Karpas-422 (cell line): ENCODE measurements at regions not wholly inside any gene's neighbourhood (a gene's known extent, or its start where the extent isn't known, plus 50 kb on each side); places are given as distances from the start of the nearest gene placed in this dataset.
"Not testable (repeated sequence)": the region's sequence is repeated elsewhere in the genome, so short reads cannot be mapped to it uniquely, and the experiment has no call there.

Source experiments
- DNase-seq: peaks from one replicate; pipeline ENCODE4 v3.0.0-alpha.2; 2015
- H2AFZ ChIP-seq: fragments of 200-600 bp; sonication (generic); 2 replicates; pipeline ENCODE4 v1.6.1; 2014; ENCODE audit warnings: antibody characterized with exemption, low read length, mixed read lengths
- H3K27ac ChIP-seq: fragments of 200-600 bp; sonication (generic); 2 replicates; pipeline ENCODE4 v1.5.1; 2014; ENCODE audit warnings: mild to moderate bottlenecking, low read length, moderate library complexity
- H3K27me3 ChIP-seq: fragments of 200-600 bp; sonication (generic); 2 replicates; pipeline ENCODE4 v1.6.1; 2014; ENCODE audit warnings: low read length, mixed read lengths
- H3K36me3 ChIP-seq: fragments of 200-600 bp; sonication (generic); 2 replicates; pipeline ENCODE4 v1.6.1; 2014; ENCODE audit warnings: low read length, mixed read lengths; ENCODE audit not compliant: insufficient read depth
- H3K4me1 ChIP-seq: fragments of 200-600 bp; sonication (generic); 2 replicates; pipeline ENCODE4 v1.6.1; 2014; ENCODE audit warnings: mild to moderate bottlenecking, low read length, mixed read lengths
- H3K4me2 ChIP-seq: fragments of 200-600 bp; sonication (generic); 2 replicates; pipeline ENCODE4 v1.6.1; 2014; ENCODE audit warnings: low read length, low read depth, mild to moderate bottlenecking; ENCODE audit not compliant: poor library complexity, severe bottlenecking
- H3K4me3 ChIP-seq: fragments of 200-600 bp; sonication (generic); 2 replicates; pipeline ENCODE4 v1.5.1; 2014; ENCODE audit warnings: mild to moderate bottlenecking, antibody characterized with exemption, low read length, mixed read lengths
- H3K79me2 ChIP-seq: fragments of 200-600 bp; sonication (generic); 2 replicates; pipeline ENCODE4 v1.6.1; 2014; ENCODE audit warnings: mild to moderate bottlenecking, low read length, mixed read lengths
- H3K9ac ChIP-seq: fragments of 200-600 bp; sonication (generic); 2 replicates; pipeline ENCODE4 v1.6.0; 2014; ENCODE audit warnings: low read length
- H3K9me2 ChIP-seq: fragments of 200-600 bp; sonication (generic), shearing (Covaris generic); replicated peaks from 2 replicates; pipeline ENCODE4 v1.6.0; 2014; ENCODE audit warnings: mild to moderate bottlenecking, low read length, moderate library complexity; ENCODE audit not compliant: insufficient read depth
- H3K9me3 ChIP-seq: fragments of 300-700, 200-600 bp; sonication (generic); 2 replicates; pipeline ENCODE4 v1.6.1; 2014; ENCODE audit warnings: low read length, mixed read lengths
- H4K20me1 ChIP-seq: fragments of 200-600 bp; sonication (generic); 2 replicates; pipeline ENCODE4 v1.6.1; 2014; ENCODE audit warnings: mild to moderate bottlenecking, antibody characterized with exemption, low read length, low read depth; ENCODE audit not compliant: insufficient read depth

GRCh38 chr21:25458484-25458883 is 148.8 kb downstream of the MRPL39 start:
- Histone ChIP-seq H3K4me2 (no peak overlapping the region), H3K4me3 (no peak overlapping the region), H4K20me1 (no peaks in the 10 kb centered on the region), H3K79me2 (no peaks in the 10 kb centered on the region), H3K27ac (no peak overlapping the region), H3K36me3 (no peaks in the 10 kb centered on the region), H3K9me3 (no peaks in the 10 kb centered on the region), H3K4me1 (peaks cover 9% of the 10 kb centered on the region), H3K27me3 (no peaks in the 10 kb centered on the region), H2AFZ (no peak overlapping the region), H3K9ac (no peak overlapping the region), H3K9me2 (no peaks in the 10 kb centered on the region)
- no peak for DNase-seq

GRCh38 chr21:25457946-25458345 is 149.3 kb downstream of the MRPL39 start:
- Histone ChIP-seq H2AFZ (no peak overlapping the region), H3K9ac (no peak overlapping the region)

GRCh38 chr21:25457411-25457810 is 149.9 kb downstream of the MRPL39 start:
- Histone ChIP-seq H3K9me3 (no peaks in the 10 kb centered on the region), H3K27me3 (no peaks in the 10 kb centered on the region), H3K4me3 (no peak overlapping the region), H3K4me1 (peaks cover 9% of the 10 kb centered on the region), H4K20me1 (no peaks in the 10 kb centered on the region), H3K79me2 (no peaks in the 10 kb centered on the region), H3K27ac (no peak overlapping the region), H3K36me3 (no peaks in the 10 kb centered on the region), H3K4me2 (peak overlapping the region; percentile 18), H2AFZ (no peak overlapping the region), H3K9ac (no peak overlapping the region), H3K9me2 (no peaks in the 10 kb centered on the region)
- DNase-seq = peak; percentile 66

More at GRCh38 chr21:25457946-25458345, 149.3 kb downstream of the MRPL39 start:
- Histone ChIP-seq H3K4me3 (no peak overlapping the region), H3K27ac (no peak overlapping the region), H3K9me3 (no peaks in the 10 kb centered on the region), H4K20me1 (no peaks in the 10 kb centered on the region), H3K27me3 (no peaks in the 10 kb centered on the region), H3K9me2 (no peaks in the 10 kb centered on the region), H3K79me2 (no peaks in the 10 kb centered on the region), H3K36me3 (no peaks in the 10 kb centered on the region), H3K4me2 (no peak overlapping the region), H3K4me1 (peaks cover 9% of the 10 kb centered on the region)
- DNase-seq = no peak

- DNase-seq = no peak
- no peaks in the 10 kb centered on the region for H3K79me2 ChIP-seq
- no peaks in the 10 kb centered on the region for H4K20me1 ChIP-seq
- H3K9me2 ChIP-seq = no peaks in the 10 kb centered on the region
- H3K9ac ChIP-seq = no peak overlapping the region
- no peaks in the 10 kb centered on the region for H3K9me3 ChIP-seq
- no peak overlapping the region for H3K4me2 ChIP-seq
- H3K27ac ChIP-seq = no peak overlapping the region
- H3K4me3 ChIP-seq = no peak overlapping the region
- peaks cover 9% of the 10 kb centered on the region for H3K4me1 ChIP-seq
- H3K36me3 ChIP-seq = no peaks in the 10 kb centered on the region
- no peaks in the 10 kb centered on the region for H3K27me3 ChIP-seq
- no peak overlapping the region for H2AFZ ChIP-seq
These were observed 150.6 kb downstream of the MRPL39 start for GRCh38 chr21:25456672-25457071.

- no peaks in the 10 kb centered on the region for H3K79me2 ChIP-seq
- H2AFZ ChIP-seq = no peak overlapping the region
- H3K36me3 ChIP-seq = no peaks in the 10 kb centered on the region
- no peaks in the 10 kb centered on the region for H4K20me1 ChIP-seq
- no peak overlapping the region for H3K9ac ChIP-seq
- no peaks in the 10 kb centered on the region for H3K27me3 ChIP-seq
- DNase-seq = no peak
- H3K4me1 ChIP-seq = peaks cover 9% of the 10 kb centered on the region
- no peaks in the 10 kb centered on the region for H3K9me3 ChIP-seq
- no peak overlapping the region for H3K4me3 ChIP-seq
- no peaks in the 10 kb centered on the region for H3K9me2 ChIP-seq
- no peak overlapping the region for H3K4me2 ChIP-seq
- no peak overlapping the region for H3K27ac ChIP-seq
These were observed 153.8 kb downstream of the MRPL39 start for GRCh38 chr21:25453524-25453923.

GRCh38 chr21:25449950-25450349 is 157.3 kb downstream of the MRPL39 start:
- Histone ChIP-seq H3K36me3 (no peaks in the 10 kb centered on the region), H3K9ac (no peak overlapping the region), H3K4me1 (no peaks in the 10 kb centered on the region), H3K79me2 (no peaks in the 10 kb centered on the region), H3K27me3 (no peaks in the 10 kb centered on the region), H4K20me1 (no peaks in the 10 kb centered on the region), H3K9me2 (no peaks in the 10 kb centered on the region), H3K27ac (no peak overlapping the region), H3K4me3 (no peak overlapping the region), H3K9me3 (no peaks in the 10 kb centered on the region), H2AFZ (no peak overlapping the region), H3K4me2 (no peak overlapping the region)
- no peak for DNase-seq

GRCh38 chr21:25441835-25442234 is 165.4 kb downstream of the MRPL39 start:
- no peaks in the 10 kb centered on the region for H3K4me1 ChIP-seq
- no peaks in the 10 kb centered on the region for H3K79me2 ChIP-seq
- no peaks in the 10 kb centered on the region for H3K36me3 ChIP-seq
- H3K4me3 ChIP-seq = no peak overlapping the region
- H3K4me2 ChIP-seq = no peak overlapping the region
- no peak overlapping the region for H2AFZ ChIP-seq
- H4K20me1 ChIP-seq = no peaks in the 10 kb centered on the region
- no peak overlapping the region for H3K27ac ChIP-seq
- H3K9me2 ChIP-seq = no peaks in the 10 kb centered on the region
- H3K27me3 ChIP-seq = no peaks in the 10 kb centered on the region
- no peaks in the 10 kb centered on the region for H3K9me3 ChIP-seq
- H3K9ac ChIP-seq = no peak overlapping the region
- no peak for DNase-seq

GRCh38 chr21:25437465-25437864 is 169.8 kb downstream of the MRPL39 start:
- not testable (repeated sequence) for H3K9ac ChIP-seq, H3K9me2 ChIP-seq, H3K27ac ChIP-seq, H2AFZ ChIP-seq, H3K4me1 ChIP-seq, DNase-seq, H3K79me2 ChIP-seq, H4K20me1 ChIP-seq, H3K9me3 ChIP-seq, H3K4me2 ChIP-seq, H3K36me3 ChIP-seq, H3K27me3 ChIP-seq, H3K4me3 ChIP-seq

- Histone ChIP-seq H3K27ac (no peak overlapping the region), H3K79me2 (no peaks in the 10 kb centered on the region), H3K27me3 (no peaks in the 10 kb centered on the region), H3K9ac (no peak overlapping the region), H3K4me1 (peaks cover 18% of the 10 kb centered on the region), H3K4me3 (no peak overlapping the region), H3K36me3 (no peaks in the 10 kb centered on the region), H4K20me1 (no peaks in the 10 kb centered on the region), H3K9me2 (no peaks in the 10 kb centered on the region), H3K4me2 (no peak overlapping the region), H3K9me3 (no peaks in the 10 kb centered on the region), H2AFZ (no peak overlapping the region)
- DNase-seq = no peak
These were observed 178.7 kb downstream of the MRPL39 start for GRCh38 chr21:25428537-25428936.
